Uterus (tissue), 3 donors: ENCODE measurements at regions not wholly inside any gene's neighbourhood (a gene's known extent, or its start where the extent isn't known, plus 50 kb on each side); places are given as distances from the start of the nearest gene placed in this dataset.

Experiments
- DNase-seq, 2 donors: peaks; one replicate each; pipeline ENCODE4 v3.0.0-alpha.2; 2019 to 2020
- H3K27ac ChIP-seq, 2 donors: fragments of 200-600 bp; sonication (generic); 1 replicate in 1 of 2; 2 replicates in 1 of 2; pipeline ENCODE4 v1.5.1; 2016 to 2018
- H3K27me3 ChIP-seq, 2 donors: fragments of 200-600 bp; sonication (generic); one replicate each; pipeline ENCODE4 v1.5.1; 2018 to 2019; ENCODE audit warnings: control low read depth in 1 of 2
- H3K36me3 ChIP-seq, 2 donors: fragments of 200-600 bp; sonication (generic); one replicate each; pipeline ENCODE4 v1.5.1; 2019; ENCODE audit warnings: control low read depth in 1 of 2
- H3K4me1 ChIP-seq, 2 donors: fragments of 200-600 bp; sonication (generic); one replicate each; pipeline ENCODE4 v1.5.1; 2018 to 2019; ENCODE audit warnings: control low read depth in 1 of 2
- H3K4me3 ChIP-seq, 2 donors: fragments of 200-600 bp; sonication (generic); 1 replicate in 1 of 2; 2 replicates in 1 of 2; pipeline ENCODE4 v1.5.1; 2018 to 2019; ENCODE audit warnings: mild to moderate bottlenecking in 1 of 2
- H3K9me3 ChIP-seq, 2 donors: fragments of 200-600 bp; sonication (generic); one replicate each; pipeline ENCODE4 v1.5.1; 2019; ENCODE audit warnings: control low read depth in 1 of 2
- POLR2A ChIP-seq, 2 donors: fragments of 450-650 bp; IDR thresholded peaks; one replicate each; pipeline ENCODE4 v1.6.1; 2016; ENCODE audit warnings: antibody characterized with exemption in 2 of 2, mild to moderate bottlenecking in 1 of 2, moderate library complexity in 1 of 2
- intact Hi-C: fragments of 100-400 bp; cut with DNase I; formaldehyde crosslinking; loops from one replicate; pipeline ENCODE4 v1.15.1; 2023; ENCODE audit warnings: low total_unique reads
- TF ChIP-seq, protein P1 (sequence below), 4 experiments: fragments of 200-600 bp in 2 of 4; fragments of 450-650 bp in 2 of 4; sonication (generic) in 2 of 4; IDR thresholded peaks; one replicate each; pipeline ENCODE4 v1.5.1; 2016 to 2019; ENCODE audit warnings: antibody characterized with exemption in 4 of 4, mild to moderate bottlenecking in 2 of 4, moderate library complexity in 1 of 4
- donor health status: DM: yes; HTN: yes; CAD: no.

GRCh38 chr3:61448378-61448777, 113.0 kb upstream of the PTPRG start:
- Histone ChIP-seq H3K27ac (no peak overlapping the region), H3K27me3 (no peaks in the 10 kb centered on the region), H3K36me3 (no peaks in the 10 kb centered on the region), H3K4me1 (no peaks in the 10 kb centered on the region), H3K4me3 (no peak overlapping the region), H3K9me3 (no peaks in the 10 kb centered on the region)
- intact Hi-C loops, result no loop called here
- TF ChIP-seq, protein P1, sequence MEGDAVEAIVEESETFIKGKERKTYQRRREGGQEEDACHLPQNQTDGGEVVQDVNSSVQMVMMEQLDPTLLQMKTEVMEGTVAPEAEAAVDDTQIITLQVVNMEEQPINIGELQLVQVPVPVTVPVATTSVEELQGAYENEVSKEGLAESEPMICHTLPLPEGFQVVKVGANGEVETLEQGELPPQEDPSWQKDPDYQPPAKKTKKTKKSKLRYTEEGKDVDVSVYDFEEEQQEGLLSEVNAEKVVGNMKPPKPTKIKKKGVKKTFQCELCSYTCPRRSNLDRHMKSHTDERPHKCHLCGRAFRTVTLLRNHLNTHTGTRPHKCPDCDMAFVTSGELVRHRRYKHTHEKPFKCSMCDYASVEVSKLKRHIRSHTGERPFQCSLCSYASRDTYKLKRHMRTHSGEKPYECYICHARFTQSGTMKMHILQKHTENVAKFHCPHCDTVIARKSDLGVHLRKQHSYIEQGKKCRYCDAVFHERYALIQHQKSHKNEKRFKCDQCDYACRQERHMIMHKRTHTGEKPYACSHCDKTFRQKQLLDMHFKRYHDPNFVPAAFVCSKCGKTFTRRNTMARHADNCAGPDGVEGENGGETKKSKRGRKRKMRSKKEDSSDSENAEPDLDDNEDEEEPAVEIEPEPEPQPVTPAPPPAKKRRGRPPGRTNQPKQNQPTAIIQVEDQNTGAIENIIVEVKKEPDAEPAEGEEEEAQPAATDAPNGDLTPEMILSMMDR (IDR thresholded peaks at IDR 0.05), result no peak
- no peak for TF ChIP-seq POLR2A (IDR thresholded peaks at IDR 0.05)
- no peak for DNase-seq

DNA sequence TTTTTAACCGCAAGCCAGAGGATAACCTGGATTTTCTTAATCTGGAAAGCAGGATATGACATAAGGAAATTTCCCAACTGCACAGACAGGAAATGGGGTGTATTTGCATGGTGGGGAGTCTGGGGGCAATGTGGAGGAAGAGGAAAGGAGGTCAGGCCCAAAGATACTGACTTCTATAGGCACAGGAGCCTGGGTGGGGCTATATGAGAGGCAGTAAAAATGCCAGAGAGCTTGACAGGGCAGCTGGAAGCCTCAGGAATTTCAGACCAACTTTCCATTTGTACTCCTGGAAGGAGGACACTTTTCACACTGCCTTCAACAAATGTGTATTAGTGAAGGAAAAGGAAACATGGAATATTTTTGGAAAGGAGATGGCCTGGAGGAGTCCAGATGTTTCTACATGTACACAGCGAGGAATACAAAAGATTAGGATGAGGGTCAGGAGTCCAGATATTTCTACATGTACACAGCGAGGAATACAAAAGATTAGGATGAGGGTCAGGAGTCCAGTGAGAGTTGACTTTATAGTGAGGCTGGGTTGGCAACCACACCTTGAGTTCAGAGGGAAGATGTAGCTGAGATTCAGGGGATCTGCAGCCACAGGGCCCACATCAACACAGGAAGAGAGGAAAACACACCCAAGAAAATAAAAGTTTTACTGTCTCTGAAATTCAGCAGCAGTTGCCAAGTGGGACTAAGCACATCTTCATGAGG, 111.9 kb upstream of the PTPRG start:
- no peak for DNase-seq
- no peak for TF ChIP-seq POLR2A (IDR thresholded peaks at IDR 0.05)
- TF ChIP-seq, protein P1 (IDR thresholded peaks at IDR 0.05), result no peak
- H3K27me3 ChIP-seq, result no peaks in the 10 kb centered on the region
- H3K27ac ChIP-seq, result no peak overlapping the region
- no peaks in the 10 kb centered on the region for H3K36me3 ChIP-seq
- H3K9me3 ChIP-seq, result no peaks in the 10 kb centered on the region
- intact Hi-C loops, result no loop called here
- no peak overlapping the region for H3K4me3 ChIP-seq
- no peaks in the 10 kb centered on the region for H3K4me1 ChIP-seq

GRCh38 chr3:61450866-61451265, 110.5 kb upstream of the PTPRG start:
- no peak for DNase-seq
- intact Hi-C loops, result no loop called here
- TF ChIP-seq POLR2A (IDR thresholded peaks at IDR 0.05), result no peak
- TF ChIP-seq, protein P1 (IDR thresholded peaks at IDR 0.05), result no peak
- Histone ChIP-seq H3K27me3 (no peaks in the 10 kb centered on the region), H3K4me1 (no peaks in the 10 kb centered on the region), H3K4me3 (no peak overlapping the region), H3K9me3 (no peaks in the 10 kb centered on the region), H3K36me3 (no peaks in the 10 kb centered on the region), H3K27ac (no peak overlapping the region)

DNA sequence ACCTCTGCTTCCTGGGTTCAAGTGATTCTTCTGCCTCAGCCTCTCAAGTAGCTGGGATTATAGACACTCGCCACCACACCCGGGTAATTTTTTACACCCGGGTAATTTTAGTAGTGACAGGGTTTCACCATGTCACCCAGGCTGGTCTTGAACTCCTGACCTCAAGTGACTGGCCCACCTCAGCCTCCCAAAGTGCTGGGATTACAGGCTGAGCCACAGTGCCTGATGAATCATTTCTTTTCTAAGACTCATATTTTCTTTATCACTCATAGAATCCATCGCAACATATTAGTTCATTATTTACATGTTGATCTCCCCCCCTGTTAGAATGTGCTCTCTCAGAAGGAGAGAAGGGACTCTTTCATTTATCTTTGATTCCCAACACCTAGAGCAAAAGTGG, 109.5 kb upstream of the PTPRG start:
- Histone ChIP-seq H3K4me1 (no peaks in the 10 kb centered on the region), H3K4me3 (no peak overlapping the region), H3K27ac (no peak overlapping the region), H3K27me3 (no peaks in the 10 kb centered on the region), H3K9me3 (no peaks in the 10 kb centered on the region), H3K36me3 (no peaks in the 10 kb centered on the region)
- no peak for DNase-seq
- TF ChIP-seq, protein P1 (IDR thresholded peaks at IDR 0.05), result no peak
- no peak for TF ChIP-seq POLR2A (IDR thresholded peaks at IDR 0.05)
- intact Hi-C loops, result no loop called here

GRCh38 chr3:61452535-61453090, 108.8 kb upstream of the PTPRG start:
- intact Hi-C loops, result no loop called here
- no peak for DNase-seq
- TF ChIP-seq, protein P1 (IDR thresholded peaks at IDR 0.05), result no peak
- no peak for TF ChIP-seq POLR2A (IDR thresholded peaks at IDR 0.05)
- H3K36me3 ChIP-seq, result no peaks in the 10 kb centered on the region
- H3K4me3 ChIP-seq, result no peak overlapping the region
- no peak overlapping the region for H3K27ac ChIP-seq
- no peaks in the 10 kb centered on the region for H3K27me3 ChIP-seq
- no peaks in the 10 kb centered on the region for H3K9me3 ChIP-seq
- no peaks in the 10 kb centered on the region for H3K4me1 ChIP-seq
